Testis (tissue), 2 donors: ENCODE measurements at regions not wholly inside any gene's neighbourhood (a gene's known extent, or its start where the extent isn't known, plus 50 kb on each side); places are given as distances from the start of the nearest gene placed in this dataset.

Source experiments
- POLR2A ChIP-seq: fragments of 450-650 bp; IDR thresholded peaks from one replicate; pipeline ENCODE4 v1.6.1; 2017; ENCODE audit warnings: antibody characterized with exemption, mild to moderate bottlenecking, moderate library complexity
- TF ChIP-seq, protein P1 (sequence below), 3 experiments: fragments of 450-650 bp in 2 of 3; fragments of 200-600 bp in 1 of 3; sonication (generic) in 1 of 3; IDR thresholded peaks; one replicate each; pipeline ENCODE4 v1.5.1; 2016 to 2019; ENCODE audit warnings: antibody characterized with exemption in 3 of 3, mild to moderate bottlenecking in 2 of 3, moderate library complexity in 1 of 3

GRCh38 chr12:115273456-115273855 is 589.5 kb upstream of the TBX3 start:
- no peak for TF ChIP-seq POLR2A
- TF ChIP-seq, protein P1, sequence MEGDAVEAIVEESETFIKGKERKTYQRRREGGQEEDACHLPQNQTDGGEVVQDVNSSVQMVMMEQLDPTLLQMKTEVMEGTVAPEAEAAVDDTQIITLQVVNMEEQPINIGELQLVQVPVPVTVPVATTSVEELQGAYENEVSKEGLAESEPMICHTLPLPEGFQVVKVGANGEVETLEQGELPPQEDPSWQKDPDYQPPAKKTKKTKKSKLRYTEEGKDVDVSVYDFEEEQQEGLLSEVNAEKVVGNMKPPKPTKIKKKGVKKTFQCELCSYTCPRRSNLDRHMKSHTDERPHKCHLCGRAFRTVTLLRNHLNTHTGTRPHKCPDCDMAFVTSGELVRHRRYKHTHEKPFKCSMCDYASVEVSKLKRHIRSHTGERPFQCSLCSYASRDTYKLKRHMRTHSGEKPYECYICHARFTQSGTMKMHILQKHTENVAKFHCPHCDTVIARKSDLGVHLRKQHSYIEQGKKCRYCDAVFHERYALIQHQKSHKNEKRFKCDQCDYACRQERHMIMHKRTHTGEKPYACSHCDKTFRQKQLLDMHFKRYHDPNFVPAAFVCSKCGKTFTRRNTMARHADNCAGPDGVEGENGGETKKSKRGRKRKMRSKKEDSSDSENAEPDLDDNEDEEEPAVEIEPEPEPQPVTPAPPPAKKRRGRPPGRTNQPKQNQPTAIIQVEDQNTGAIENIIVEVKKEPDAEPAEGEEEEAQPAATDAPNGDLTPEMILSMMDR (IDR thresholded peaks at IDR 0.05): no peak
